ENCODE measurements at regions not wholly inside any gene's neighbourhood (a gene's known extent, or its start where the extent isn't known, plus 50 kb on each side); places are given as distances from the start of the nearest gene placed in this dataset.

GRCh38 chr9:89814340-89815040 is 209.7 kb downstream of the GADD45G start:
- Histone ChIP-seq H3K36me3 (ENCODE audit: low read depth) (no peaks in the 10 kb centered on the region), H3K27ac (ENCODE audit: poor library complexity, severe bottlenecking) (no peak overlapping the region), H3K4me1 (ENCODE audit: insufficient read depth, poor library complexity, severe bottlenecking) (no peaks in the 10 kb centered on the region), H3K4me3 (ENCODE audit: severe bottlenecking) (no peak overlapping the region), H3K27me3 (ENCODE audit: insufficient read depth, poor library complexity, severe bottlenecking) (peaks cover 5% of the 10 kb centered on the region), H3K9me3 (ENCODE audit: severe bottlenecking) (no peaks in the 10 kb centered on the region)
- ATAC-seq (ENCODE audit: low read depth) (no peak), DNase-seq (ENCODE audit: low spot score) (no peak)
- TF ChIP-seq CTCF (IDR thresholded peaks at IDR 0.05; ENCODE audit: poor library complexity, severe bottlenecking) = no peak

GRCh38 chr9:89815061-89815902 is 210.5 kb downstream of the GADD45G start:
- H3K27me3 ChIP-seq (ENCODE audit: insufficient read depth, poor library complexity, severe bottlenecking) = peaks cover 5% of the 10 kb centered on the region
- ATAC-seq (ENCODE audit: low read depth) (no peak), DNase-seq (ENCODE audit: low spot score) (no peak)
- H3K36me3 ChIP-seq (ENCODE audit: low read depth) = no peaks in the 10 kb centered on the region
- H3K4me3 ChIP-seq (ENCODE audit: severe bottlenecking) = no peak overlapping the region
- TF ChIP-seq CTCF (IDR thresholded peaks at IDR 0.05; ENCODE audit: poor library complexity, severe bottlenecking) = no peak
- H3K9me3 ChIP-seq (ENCODE audit: severe bottlenecking) = no peaks in the 10 kb centered on the region
- no peaks in the 10 kb centered on the region for H3K4me1 ChIP-seq (ENCODE audit: insufficient read depth, poor library complexity, severe bottlenecking)
- H3K27ac ChIP-seq (ENCODE audit: poor library complexity, severe bottlenecking) = no peak overlapping the region

- no peak for DNase-seq (ENCODE audit: low spot score)
- Histone ChIP-seq H3K9me3 (ENCODE audit: severe bottlenecking) (no peaks in the 10 kb centered on the region), H3K27ac (ENCODE audit: poor library complexity, severe bottlenecking) (no peak overlapping the region), H3K27me3 (ENCODE audit: insufficient read depth, poor library complexity, severe bottlenecking) (peaks cover 1% of the 10 kb centered on the region), H3K4me1 (ENCODE audit: insufficient read depth, poor library complexity, severe bottlenecking) (no peaks in the 10 kb centered on the region), H3K4me3 (ENCODE audit: severe bottlenecking) (no peak overlapping the region), H3K36me3 (ENCODE audit: low read depth) (no peaks in the 10 kb centered on the region)
- TF ChIP-seq CTCF (IDR thresholded peaks at IDR 0.05; ENCODE audit: poor library complexity, severe bottlenecking) = no peak
- ATAC-seq (ENCODE audit: low read depth) = no peak
These were observed 211.2 kb downstream of the GADD45G start for GRCh38 chr9:89815903-89816573.

GRCh38 chr9:89817151-89817950 is 212.5 kb downstream of the GADD45G start:
- H3K9me3 ChIP-seq (ENCODE audit: severe bottlenecking) = no peaks in the 10 kb centered on the region
- ATAC-seq (ENCODE audit: low read depth) = no peak
- H3K4me1 ChIP-seq (ENCODE audit: insufficient read depth, poor library complexity, severe bottlenecking) = no peaks in the 10 kb centered on the region
- no peak for DNase-seq (ENCODE audit: low spot score)
- no peak overlapping the region for H3K4me3 ChIP-seq (ENCODE audit: severe bottlenecking)
- TF ChIP-seq CTCF (IDR thresholded peaks at IDR 0.05; ENCODE audit: poor library complexity, severe bottlenecking) = no peak
- H3K27me3 ChIP-seq (ENCODE audit: insufficient read depth, poor library complexity, severe bottlenecking) = no peaks in the 10 kb centered on the region
- no peak overlapping the region for H3K27ac ChIP-seq (ENCODE audit: poor library complexity, severe bottlenecking)
- H3K36me3 ChIP-seq (ENCODE audit: low read depth) = no peaks in the 10 kb centered on the region
